Lower lobe of right lung (tissue), 2 donors: ENCODE measurements at regions not wholly inside any gene's neighbourhood (a gene's known extent, or its start where the extent isn't known, plus 50 kb on each side); places are given as distances from the start of the nearest gene placed in this dataset.
"Not testable (repeated sequence)": the region's sequence is repeated elsewhere in the genome, so short reads cannot be mapped to it uniquely, and the experiment has no call there.

ENCODE experiments used
- ATAC-seq, 2 donors: fragments of 200-7000 bp; cut with Tn5 transposase; one replicate each; pipeline ENCODE4 v1.9.1; 2020 to 2022; ENCODE audit warnings: mild to moderate bottlenecking in 2 of 2, moderate library complexity in 2 of 2
- DNase-seq: peaks from one replicate; pipeline ENCODE4 v3.0.0-alpha.2; 2020
- H3K27ac ChIP-seq: fragments of 200-600 bp; one replicate; pipeline ENCODE4 v1.8.0; 2022
- H3K27me3 ChIP-seq: fragments of 200-600 bp; one replicate; pipeline ENCODE4 v1.8.0; 2022; ENCODE audit warnings: low read depth
- H3K36me3 ChIP-seq: fragments of 200-600 bp; one replicate; pipeline ENCODE4 v1.8.0; 2022; ENCODE audit warnings: mild to moderate bottlenecking
- H3K4me1 ChIP-seq: fragments of 200-600 bp; one replicate; pipeline ENCODE4 v1.8.0; 2022
- H3K4me3 ChIP-seq: fragments of 200-600 bp; one replicate; pipeline ENCODE4 v1.8.0; 2022; ENCODE audit warnings: mild to moderate bottlenecking
- H3K9me3 ChIP-seq: fragments of 200-600 bp; one replicate; pipeline ENCODE4 v1.8.0; 2022
- intact Hi-C: fragments of 100-400 bp; cut with DNase I; formaldehyde crosslinking; loops from one replicate; pipeline ENCODE4 v1.11.0; 2022
- TF ChIP-seq, protein P1 (sequence below): fragments of 200-600 bp; IDR thresholded peaks from one replicate; pipeline ENCODE4 v1.8.0; 2022; ENCODE audit warnings: antibody characterized with exemption, mild to moderate bottlenecking
- donor health status: DM: no; HTN: yes; CAD: no; lungs with severe emphysema.

DNA sequence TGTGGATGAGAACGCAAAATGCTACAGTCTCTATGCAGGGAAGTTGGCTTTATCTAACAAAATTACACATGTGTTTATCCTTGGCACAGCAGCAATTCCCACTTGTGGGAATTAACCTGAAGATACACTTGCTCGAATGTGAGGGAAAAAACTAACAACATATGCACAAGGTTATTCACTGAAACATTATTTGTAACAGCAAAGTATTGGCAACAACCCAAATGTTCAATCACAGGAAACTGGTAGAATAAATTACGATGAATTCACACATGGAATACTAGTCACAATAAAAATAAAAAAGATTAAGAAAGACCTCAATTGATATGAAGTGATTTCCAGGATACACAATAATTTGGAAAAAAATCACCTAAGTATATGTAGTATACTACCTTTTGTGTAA lies 68.1 kb upstream of the OGFRL1 start:
- no peaks in the 10 kb centered on the region for H3K4me1 ChIP-seq
- intact Hi-C loops, result no loop called here
- ATAC-seq, result no peak
- TF ChIP-seq, protein P1, sequence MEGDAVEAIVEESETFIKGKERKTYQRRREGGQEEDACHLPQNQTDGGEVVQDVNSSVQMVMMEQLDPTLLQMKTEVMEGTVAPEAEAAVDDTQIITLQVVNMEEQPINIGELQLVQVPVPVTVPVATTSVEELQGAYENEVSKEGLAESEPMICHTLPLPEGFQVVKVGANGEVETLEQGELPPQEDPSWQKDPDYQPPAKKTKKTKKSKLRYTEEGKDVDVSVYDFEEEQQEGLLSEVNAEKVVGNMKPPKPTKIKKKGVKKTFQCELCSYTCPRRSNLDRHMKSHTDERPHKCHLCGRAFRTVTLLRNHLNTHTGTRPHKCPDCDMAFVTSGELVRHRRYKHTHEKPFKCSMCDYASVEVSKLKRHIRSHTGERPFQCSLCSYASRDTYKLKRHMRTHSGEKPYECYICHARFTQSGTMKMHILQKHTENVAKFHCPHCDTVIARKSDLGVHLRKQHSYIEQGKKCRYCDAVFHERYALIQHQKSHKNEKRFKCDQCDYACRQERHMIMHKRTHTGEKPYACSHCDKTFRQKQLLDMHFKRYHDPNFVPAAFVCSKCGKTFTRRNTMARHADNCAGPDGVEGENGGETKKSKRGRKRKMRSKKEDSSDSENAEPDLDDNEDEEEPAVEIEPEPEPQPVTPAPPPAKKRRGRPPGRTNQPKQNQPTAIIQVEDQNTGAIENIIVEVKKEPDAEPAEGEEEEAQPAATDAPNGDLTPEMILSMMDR, result no peak
- no peak overlapping the region for H3K4me3 ChIP-seq
- DNase-seq, result no peak
- no peaks in the 10 kb centered on the region for H3K36me3 ChIP-seq
- H3K9me3 ChIP-seq, result no peaks in the 10 kb centered on the region
- H3K27ac ChIP-seq, result no peak overlapping the region
- H3K27me3 ChIP-seq, result no peaks in the 10 kb centered on the region

DNA sequence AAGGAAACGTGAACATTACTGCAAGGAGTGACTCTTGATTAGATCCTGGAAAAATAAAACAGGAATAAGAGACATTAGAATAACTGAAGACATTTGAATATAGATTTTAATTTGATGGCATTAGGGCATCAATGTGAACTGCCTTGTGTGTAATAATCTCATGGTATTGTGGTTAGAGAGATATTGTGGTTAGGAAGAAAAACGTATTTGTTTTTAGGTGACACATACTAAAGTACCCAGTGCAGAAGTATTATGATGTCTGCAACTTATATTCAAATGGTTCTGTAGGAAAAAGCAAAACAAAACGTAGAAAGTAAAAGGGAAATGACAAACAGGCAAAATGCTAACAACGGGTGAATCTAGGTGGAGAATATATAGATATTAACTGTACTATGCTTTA lies 65.9 kb upstream of the OGFRL1 start:
- no peak overlapping the region for H3K4me3 ChIP-seq
- DNase-seq, result no peak
- no peak for ATAC-seq
- no peaks in the 10 kb centered on the region for H3K9me3 ChIP-seq
- TF ChIP-seq, protein P1, result no peak
- no peaks in the 10 kb centered on the region for H3K36me3 ChIP-seq
- no peaks in the 10 kb centered on the region for H3K4me1 ChIP-seq
- H3K27me3 ChIP-seq, result no peaks in the 10 kb centered on the region
- H3K27ac ChIP-seq, result no peak overlapping the region
- intact Hi-C loops, result no loop called here

DNA sequence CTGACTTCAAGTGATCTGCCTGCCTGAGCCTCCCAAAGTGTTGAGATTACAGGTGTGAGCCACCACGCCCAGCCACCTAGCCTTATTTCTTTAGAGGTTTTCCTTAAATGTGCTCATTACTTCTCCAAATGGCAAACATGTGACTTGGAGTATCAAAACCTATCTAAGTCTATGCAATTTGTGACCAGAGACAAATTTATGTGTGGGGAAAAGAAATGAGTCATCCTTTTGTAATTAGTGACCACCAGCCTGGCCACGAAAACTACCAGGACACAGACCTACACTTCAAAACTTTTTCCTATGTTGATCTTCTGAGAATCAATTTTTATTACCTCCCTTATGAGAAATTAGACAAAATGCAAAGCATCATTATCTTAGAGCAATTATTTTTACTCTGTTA lies 64.6 kb upstream of the OGFRL1 start:
- DNase-seq (no peak), ATAC-seq (no peak)
- H3K4me1 ChIP-seq, result no peaks in the 10 kb centered on the region
- H3K27ac ChIP-seq, result no peak overlapping the region
- intact Hi-C loops, result no loop called here
- no peaks in the 10 kb centered on the region for H3K36me3 ChIP-seq
- no peaks in the 10 kb centered on the region for H3K27me3 ChIP-seq
- TF ChIP-seq, protein P1, result no peak
- no peak overlapping the region for H3K4me3 ChIP-seq
- no peaks in the 10 kb centered on the region for H3K9me3 ChIP-seq

DNA sequence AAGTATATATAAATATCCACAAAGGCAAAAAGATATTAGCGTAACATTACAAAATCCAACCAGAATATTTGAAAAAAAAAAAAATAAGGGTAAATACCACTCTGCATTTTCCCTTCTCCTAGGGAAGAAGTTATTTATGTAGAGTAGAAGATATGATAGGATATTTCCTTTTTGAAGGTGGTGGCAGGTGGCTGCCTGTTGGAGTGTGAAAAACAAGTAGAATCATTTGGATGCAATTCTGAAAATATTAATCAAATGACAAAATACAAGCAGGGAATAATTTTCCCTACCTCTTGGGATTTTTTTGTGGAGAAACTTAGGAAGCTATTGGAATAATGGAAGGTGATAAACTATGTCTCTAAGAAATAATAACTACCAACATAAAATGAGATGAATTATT lies 62.5 kb upstream of the OGFRL1 start:
- H3K27ac ChIP-seq, result no peak overlapping the region
- no peaks in the 10 kb centered on the region for H3K36me3 ChIP-seq
- intact Hi-C loops, result no loop called here
- H3K4me1 ChIP-seq, result no peaks in the 10 kb centered on the region
- H3K9me3 ChIP-seq, result no peaks in the 10 kb centered on the region
- DNase-seq (no peak), ATAC-seq (no peak)
- no peaks in the 10 kb centered on the region for H3K27me3 ChIP-seq
- TF ChIP-seq, protein P1, result no peak
- H3K4me3 ChIP-seq, result no peak overlapping the region

DNA sequence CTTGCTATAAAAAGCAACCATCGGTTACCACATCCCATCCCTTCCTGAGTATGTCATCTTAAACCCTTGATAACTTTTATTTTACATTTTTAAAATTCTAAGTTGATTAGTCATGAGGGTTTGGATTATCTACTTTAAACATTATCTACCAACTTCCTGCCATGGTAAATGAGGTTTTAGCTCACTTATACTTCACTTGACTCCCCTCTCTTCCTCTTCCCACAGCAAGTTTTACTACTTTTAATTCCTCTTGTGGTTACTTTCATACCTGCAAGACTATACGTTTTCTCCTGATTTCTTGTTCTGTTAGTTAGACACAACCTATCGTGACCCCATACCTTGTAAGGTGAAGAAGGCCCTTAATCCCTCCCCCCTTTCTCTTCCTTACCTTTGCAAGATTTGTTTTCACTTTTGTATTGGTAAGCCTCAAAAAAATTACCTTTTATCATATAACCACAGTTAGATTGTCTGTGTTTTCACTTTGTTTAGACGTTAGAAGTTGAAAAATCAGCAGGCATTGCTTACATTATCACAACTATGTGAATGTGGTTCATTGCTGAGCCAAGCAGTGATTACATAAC lies 60.1 kb upstream of the OGFRL1 start:
- DNase-seq (no peak), ATAC-seq (no peak)
- Histone ChIP-seq H3K9me3 (no peaks in the 10 kb centered on the region), H3K4me3 (no peak overlapping the region), H3K27me3 (no peaks in the 10 kb centered on the region), H3K27ac (no peak overlapping the region), H3K4me1 (no peaks in the 10 kb centered on the region), H3K36me3 (no peaks in the 10 kb centered on the region)
- intact Hi-C loops, result no loop called here
- TF ChIP-seq, protein P1, result no peak

DNA sequence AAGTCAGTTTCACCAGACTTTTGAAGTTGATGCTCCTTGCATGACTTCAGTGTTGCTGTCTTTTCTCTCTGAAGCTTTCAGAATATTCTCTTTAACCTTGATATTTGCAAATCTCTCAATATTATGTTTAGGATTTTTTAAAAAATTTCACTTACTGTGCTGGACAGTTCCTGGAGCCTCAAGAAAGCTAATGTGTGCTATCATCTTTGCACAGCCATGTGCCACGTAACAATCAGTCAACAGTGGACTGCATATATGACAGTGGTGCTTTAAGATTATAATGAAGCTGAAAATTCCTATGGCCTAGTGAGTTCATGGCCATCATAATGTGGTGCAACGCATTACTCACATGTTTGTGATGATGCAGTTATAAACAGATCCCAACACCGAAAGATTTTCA lies 59.1 kb upstream of the OGFRL1 start:
- intact Hi-C loops, result no loop called here
- Histone ChIP-seq H3K4me3 (no peak overlapping the region), H3K4me1 (no peaks in the 10 kb centered on the region), H3K27me3 (no peaks in the 10 kb centered on the region), H3K9me3 (no peaks in the 10 kb centered on the region), H3K27ac (no peak overlapping the region), H3K36me3 (no peaks in the 10 kb centered on the region)
- DNase-seq (no peak), ATAC-seq (no peak)
- TF ChIP-seq, protein P1, result no peak

DNA sequence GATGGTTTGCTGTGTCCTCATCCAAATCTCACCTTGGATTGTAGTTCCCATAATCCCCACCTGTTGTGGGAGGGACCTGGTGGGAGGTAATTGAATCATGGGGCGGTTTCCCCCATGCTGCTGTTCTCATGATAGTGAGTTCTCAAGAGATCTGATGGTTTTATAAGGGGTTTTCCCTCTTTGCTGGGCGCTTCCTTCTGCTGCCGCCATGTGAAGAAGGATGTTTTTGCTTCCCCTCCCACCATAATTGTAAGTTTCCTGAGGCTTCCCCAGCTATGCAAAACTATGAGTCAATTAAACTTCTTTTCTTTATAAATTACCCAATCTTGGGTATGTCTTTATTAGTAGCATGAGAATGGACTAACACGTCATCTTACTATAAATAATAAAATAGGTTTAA lies 55.7 kb upstream of the OGFRL1 start:
- H3K9me3 ChIP-seq, H3K27me3 ChIP-seq, H3K4me3 ChIP-seq, H3K27ac ChIP-seq, ATAC-seq, H3K36me3 ChIP-seq, intact Hi-C loops, H3K4me1 ChIP-seq, DNase-seq: not testable (repeated sequence)
